Retinal pigment epithelial cell (primary cell): ENCODE measurements at regions not wholly inside any gene's neighbourhood (a gene's known extent, or its start where the extent isn't known, plus 50 kb on each side); places are given as distances from the start of the nearest gene placed in this dataset.

ENCODE experiments used
- DNase-seq: peaks from one replicate; pipeline ENCODE4 v3.0.0-alpha.2; 2010; ENCODE audit warnings: low read depth
- H3K4me3 ChIP-seq: 2 replicates; pipeline ENCODE4 v1.5.1; 2011; ENCODE audit warnings: mild to moderate bottlenecking, low read length, control low read depth, moderate library complexity
- CTCF ChIP-seq: conservative IDR thresholded peaks from 2 replicates; pipeline ENCODE4 v1.5.1; 2011; ENCODE audit warnings: low read depth, low read length, control low read depth, inconsistent platforms

DNA sequence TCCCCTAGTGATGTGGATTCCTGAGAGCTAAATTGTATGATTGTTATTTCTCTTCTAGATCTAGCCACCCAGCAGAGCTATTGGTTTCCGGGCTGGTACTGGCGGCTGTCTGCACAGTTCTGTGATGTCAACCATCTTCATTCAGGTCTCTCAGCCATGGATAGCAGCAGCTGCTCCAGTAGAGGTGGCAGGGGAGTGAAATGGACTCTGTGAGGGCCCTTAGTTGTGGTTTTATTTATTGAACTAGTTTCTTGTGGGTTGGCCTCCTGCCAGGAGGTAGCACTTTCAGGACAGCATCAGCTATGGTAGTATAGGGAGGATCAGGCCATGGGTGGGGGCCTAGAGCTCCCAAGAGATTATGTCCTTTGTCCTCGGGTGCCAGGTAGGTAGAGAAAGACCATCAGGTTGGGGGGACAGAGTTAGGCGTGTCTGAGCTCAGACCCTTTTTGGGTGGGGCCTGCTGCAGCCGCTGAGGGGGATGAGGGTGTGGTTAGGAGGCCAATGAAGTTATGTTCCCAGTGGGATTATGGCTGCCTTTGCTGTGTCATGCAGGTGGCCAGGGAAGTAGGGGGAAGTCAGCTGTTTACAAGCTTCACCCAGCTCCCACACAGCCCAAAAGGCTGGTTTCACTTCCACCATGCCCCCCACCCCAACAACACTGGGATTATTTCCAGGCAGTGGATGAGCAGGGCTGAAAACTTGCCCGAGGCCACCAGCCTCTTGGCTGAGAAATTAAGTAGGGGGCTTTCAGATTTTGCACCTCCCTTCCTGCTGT lies 55.1 kb upstream of the RGS4 start:
- no peak overlapping the region for H3K4me3 ChIP-seq
- TF ChIP-seq CTCF = no peak
- no peak for DNase-seq

- no peak for TF ChIP-seq CTCF
- no peak for DNase-seq
- H3K4me3 ChIP-seq = no peak overlapping the region
These were observed 62.9 kb upstream of the RGS4 start for GRCh38 chr1:163006051-163006834.

- no peak for DNase-seq
These were observed 71.5 kb upstream of the RGS4 start for GRCh38 chr1:162997499-162998285.

GRCh38 chr1:162996261-162996660 lies 72.9 kb upstream of the RGS4 start:
- no peak for DNase-seq
- no peak for TF ChIP-seq CTCF
- no peak overlapping the region for H3K4me3 ChIP-seq

More at GRCh38 chr1:162997499-162998285, 71.5 kb upstream of the RGS4 start:
- H3K4me3 ChIP-seq = no peak overlapping the region
- no peak for TF ChIP-seq CTCF

DNA sequence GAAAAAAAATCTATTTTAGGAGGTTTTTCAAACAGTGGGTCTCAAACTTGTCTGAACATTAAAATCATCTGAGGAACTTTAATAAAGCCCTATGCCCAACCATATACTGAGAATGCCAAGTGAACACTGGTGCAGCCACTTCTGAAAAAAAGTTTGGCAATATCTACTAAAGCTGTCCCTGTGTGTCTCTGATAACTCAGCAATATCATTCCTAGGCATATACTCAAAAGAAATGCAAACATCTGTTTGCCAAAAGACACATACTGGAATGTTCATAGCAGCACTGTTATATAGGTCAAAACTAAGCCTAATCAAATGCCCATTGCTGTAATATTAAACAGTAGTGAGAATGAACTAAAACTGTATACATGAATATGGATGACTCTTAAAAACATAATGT lies 74.2 kb upstream of the RGS4 start:
- DNase-seq = no peak
- TF ChIP-seq CTCF = no peak
- no peak overlapping the region for H3K4me3 ChIP-seq

GRCh38 chr1:162993846-162994245 lies 75.3 kb upstream of the RGS4 start:
- no peak for TF ChIP-seq CTCF
- H3K4me3 ChIP-seq = no peak overlapping the region
- DNase-seq = no peak
